ENCODE measurements at regions not wholly inside any gene's neighbourhood (a gene's known extent, or its start where the extent isn't known, plus 50 kb on each side); places are given as distances from the start of the nearest gene placed in this dataset.

- no peak for ATAC-seq
- Histone ChIP-seq H3K36me3 (replicated peaks in 1 of 2; ENCODE audit: insufficient read depth in 1 of 2, low read depth in 2 of 2) (no peaks in the 10 kb centered on the region), H3K4me3 (no peak overlapping the region), H3K9me3 (no peaks in the 10 kb centered on the region), H3K4me1 (no peaks in the 10 kb centered on the region), H3K27ac (no peak overlapping the region), H3K27me3 (no peaks in the 10 kb centered on the region)
- no peak for TF ChIP-seq POLR2A (IDR thresholded peaks at IDR 0.05)
- TF ChIP-seq CTCF (IDR thresholded peaks at IDR 0.05), result no peak
- no peak for DNase-seq
- intact Hi-C loops (cut with DNase I), result no loop called here
- WGBS, 2 donors, result 74 to 81% methylated on average over 6 of the region's 6 CpGs
Observed at GRCh38 chr6:3575166-3575565, 118.3 kb upstream of the SLC22A23 start.

GRCh38 chr6:3573670-3574069 is 116.8 kb upstream of the SLC22A23 start:
- WGBS, 2 donors, result 68 to 81% methylated on average over 3 of the region's 3 CpGs
- TF ChIP-seq POLR2A (IDR thresholded peaks at IDR 0.05) (no peak), CTCF (IDR thresholded peaks at IDR 0.05) (no peak)
- H3K9me3 ChIP-seq, result no peaks in the 10 kb centered on the region
- ATAC-seq (no peak), DNase-seq (no peak)
- intact Hi-C loops (cut with DNase I), result no loop called here
- H3K4me1 ChIP-seq, result no peaks in the 10 kb centered on the region
- no peak overlapping the region for H3K27ac ChIP-seq
- H3K36me3 ChIP-seq (replicated peaks in 1 of 2; ENCODE audit: insufficient read depth in 1 of 2, low read depth in 2 of 2), result no peaks in the 10 kb centered on the region
- H3K4me3 ChIP-seq, result no peak overlapping the region
- no peaks in the 10 kb centered on the region for H3K27me3 ChIP-seq

DNA sequence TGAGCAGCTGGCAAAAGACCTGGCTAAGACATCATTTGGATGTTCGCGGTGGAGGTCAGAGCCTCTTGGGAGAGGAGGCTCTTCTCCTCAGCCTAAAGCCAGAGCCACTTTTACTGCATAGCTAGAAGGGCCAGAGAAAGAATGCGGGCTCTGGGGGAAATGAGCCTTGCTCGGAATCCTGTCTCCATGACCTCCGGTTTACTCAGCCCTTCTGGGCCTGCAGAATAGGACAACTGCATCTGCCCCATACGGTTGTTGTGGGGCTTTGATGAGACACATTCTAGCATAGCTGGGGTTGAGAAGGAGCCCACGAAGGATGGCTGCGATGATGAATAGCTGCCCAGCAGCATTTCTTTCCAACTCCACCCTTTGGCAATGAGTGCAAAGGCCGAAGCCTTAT is 115.0 kb upstream of the SLC22A23 start:
- H3K27me3 ChIP-seq, result no peaks in the 10 kb centered on the region
- DNase-seq (no peak), ATAC-seq (no peak)
- TF ChIP-seq POLR2A (IDR thresholded peaks at IDR 0.05) (no peak), CTCF (IDR thresholded peaks at IDR 0.05) (no peak)
- H3K36me3 ChIP-seq (replicated peaks in 1 of 2; ENCODE audit: insufficient read depth in 1 of 2, low read depth in 2 of 2), result no peaks in the 10 kb centered on the region
- H3K27ac ChIP-seq, result no peak overlapping the region
- 67 to 78% methylated on average over 6 to 9 of the region's 9 CpGs for WGBS, 2 donors
- no peaks in the 10 kb centered on the region for H3K9me3 ChIP-seq
- no peak overlapping the region for H3K4me3 ChIP-seq
- intact Hi-C loops (cut with DNase I), result no loop called here
- no peaks in the 10 kb centered on the region for H3K4me1 ChIP-seq

DNA sequence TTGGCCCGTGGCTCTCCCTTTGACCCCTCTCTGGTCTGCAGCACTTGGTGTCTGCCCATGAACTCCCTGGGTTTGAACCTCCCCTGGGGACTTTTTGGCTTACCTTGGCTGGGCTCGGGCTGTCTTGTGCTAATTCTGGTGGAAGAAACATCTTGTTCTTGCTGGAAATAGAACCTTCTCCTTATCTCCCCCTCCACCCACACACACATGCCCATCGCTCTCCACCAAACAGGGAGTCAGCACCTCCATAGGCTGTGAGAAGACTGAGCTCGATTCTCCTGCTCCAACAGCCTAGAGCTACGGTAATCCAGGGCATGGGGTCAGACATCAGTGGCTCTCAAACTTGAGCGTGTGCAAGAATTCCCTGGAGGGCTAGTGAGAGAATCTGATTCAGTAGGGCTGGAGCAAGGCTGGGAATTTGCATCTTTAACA is 114.4 kb upstream of the SLC22A23 start:
- Histone ChIP-seq H3K27me3 (no peaks in the 10 kb centered on the region), H3K4me1 (no peaks in the 10 kb centered on the region), H3K36me3 (replicated peaks in 1 of 2; ENCODE audit: insufficient read depth in 1 of 2, low read depth in 2 of 2) (no peaks in the 10 kb centered on the region), H3K27ac (no peak overlapping the region), H3K4me3 (no peak overlapping the region), H3K9me3 (no peaks in the 10 kb centered on the region)
- WGBS, 2 donors, result 75 to 79% methylated on average over 6 of the region's 6 CpGs
- DNase-seq, result no peak
- intact Hi-C loops (cut with DNase I), result no loop called here
- TF ChIP-seq POLR2A (IDR thresholded peaks at IDR 0.05) (no peak), CTCF (IDR thresholded peaks at IDR 0.05) (no peak)
- ATAC-seq, result no peak

DNA sequence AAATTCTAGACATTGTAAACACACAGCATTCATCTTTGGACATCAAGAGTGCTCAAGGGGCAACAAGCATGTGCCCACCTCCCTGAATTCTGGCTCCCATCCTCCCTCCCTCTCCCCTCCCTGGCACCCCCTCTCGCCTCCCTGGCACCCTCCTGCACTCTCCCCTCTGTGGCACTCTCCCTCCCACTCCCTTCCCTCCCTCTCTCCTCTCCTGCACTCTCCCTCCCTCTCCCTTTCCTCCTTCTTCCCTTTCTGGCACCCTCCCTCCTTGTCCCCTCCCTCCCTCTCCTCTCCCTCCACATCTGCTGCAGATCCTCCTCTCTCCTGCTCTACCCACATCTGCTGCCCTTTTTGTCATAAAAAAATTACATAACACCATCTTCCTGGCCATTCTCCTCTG is 113.0 kb upstream of the SLC22A23 start:
- WGBS, 2 donors, result 42 to 94% methylated on average over 1 of the region's 1 CpG
- H3K27ac ChIP-seq, result no peak overlapping the region
- no peaks in the 10 kb centered on the region for H3K9me3 ChIP-seq
- intact Hi-C loops (cut with DNase I), result no loop called here
- no peak for ATAC-seq
- no peaks in the 10 kb centered on the region for H3K4me1 ChIP-seq
- H3K36me3 ChIP-seq (replicated peaks in 1 of 2; ENCODE audit: insufficient read depth in 1 of 2, low read depth in 2 of 2), result no peaks in the 10 kb centered on the region
- no peak for DNase-seq
- H3K4me3 ChIP-seq, result no peak overlapping the region
- no peaks in the 10 kb centered on the region for H3K27me3 ChIP-seq
- TF ChIP-seq POLR2A (IDR thresholded peaks at IDR 0.05) (no peak), CTCF (IDR thresholded peaks at IDR 0.05) (no peak)
